A549 (cell line): ENCODE measurements at regions not wholly inside any gene's neighbourhood (a gene's known extent, or its start where the extent isn't known, plus 50 kb on each side); places are given as distances from the start of the nearest gene placed in this dataset.

Experiments
- ATAC-seq, 2 experiments: fragments of 200-7000 bp in 1 of 2; fragments of >200 bp in 1 of 2; cut with Nextera tagmentation in 1 of 2; cut with Tn5 transposase in 1 of 2; 3 replicates each; pipeline versions ENCODE4 v1.8.0 to v1.9.1; 2018 to 2020; ENCODE audit warnings: mild to moderate bottlenecking in 1 of 2, moderate library complexity in 1 of 2
- CTCF ChIA-PET: fragments of 300-600 bp; sonication (Branson Sonifier 250); formaldehyde crosslinking; extraction: SDS; loops from one replicate; lab custom pipeline; 2021; ENCODE audit warnings: antibody characterized with exemption, inconsistent platforms; lab: Yijun Ruan, JAX
- POLR2A ChIA-PET: fragments of 350-600 bp; formaldehyde crosslinking; extraction: SDS; loops from one replicate; lab custom pipeline; 2021; ENCODE audit warnings: antibody characterized with exemption, inconsistent platforms; lab: Yijun Ruan, JAX
- DNase-seq, 2 experiments: peaks; one replicate each; pipeline versions ENCODE4 v3.0.0 to v3.0.0-alpha.2; 2011 to 2016; ENCODE audit warnings: low read depth in 1 of 2, low spot score in 1 of 2
- FAIRE-seq: peaks from 2 replicates; lab custom pipeline; 2011; peaks lifted over from hg19 to GRCh38; lab: Jason Lieb, UNC
- H3K27ac ChIP-seq, 2 experiments: fragments of >200 bp; sonication (Bioruptor Twin); formaldehyde crosslinking; 3 replicates each; pipeline ENCODE4 v1.5.1; 2016 to 2017
- H3K4me1 ChIP-seq: fragments of >200 bp; sonication (Bioruptor Twin); formaldehyde crosslinking; 3 replicates; pipeline ENCODE4 v1.6.1; 2016
- H3K4me2 ChIP-seq: fragments of >200 bp; sonication (Bioruptor Twin); formaldehyde crosslinking; 3 replicates; pipeline ENCODE4 v1.6.1; 2016
- H3K4me3 ChIP-seq: fragments of >200 bp; sonication (Bioruptor Twin); formaldehyde crosslinking; 3 replicates; pipeline ENCODE4 v1.5.1; 2016
- H3K9me3 ChIP-seq: fragments of >200 bp; sonication (Bioruptor Twin); formaldehyde crosslinking; 3 replicates; pipeline ENCODE4 v1.6.1; 2016
- ATOH8 ChIP-seq: fragments of 250-450 bp; sonication (Bioruptor Pico); IDR thresholded peaks from 2 replicates; pipeline ENCODE4 v1.5.0; 2020; ENCODE audit warnings: low read depth, mild to moderate bottlenecking, moderate library complexity
- BHLHE40 ChIP-seq: IDR thresholded peaks from 2 replicates; pipeline ENCODE4 v1.6.1; 2012; ENCODE audit warnings: low read depth, low read length, inconsistent platforms
- CHD4 ChIP-seq: fragments of 200-600 bp; sonication (generic); IDR thresholded peaks from 2 replicates; pipeline ENCODE4 v1.6.1; 2016; ENCODE audit warnings: antibody characterized with exemption, mild to moderate bottlenecking, borderline replicate concordance
- CTCF ChIP-seq: fragments of >200 bp; sonication (Bioruptor Twin); formaldehyde crosslinking; IDR thresholded peaks from 3 replicates; pipeline ENCODE4 v1.5.1; 2016
- E2F6 ChIP-seq: IDR thresholded peaks from 2 replicates; pipeline ENCODE4 v1.6.1; 2012; ENCODE audit warnings: low read depth, borderline replicate concordance
- FOSB ChIP-seq: fragments of 250-450 bp; sonication (Bioruptor Pico); IDR thresholded peaks from 2 replicates; pipeline ENCODE4 v1.5.0; 2020; ENCODE audit warnings: mild to moderate bottlenecking, moderate library complexity
- HDAC2 ChIP-seq: fragments of 200-600 bp; sonication (generic); IDR thresholded peaks from 2 replicates; pipeline ENCODE4 v1.6.1; 2016
- HEYL ChIP-seq: fragments of 250-450 bp; sonication (Bioruptor Pico); IDR thresholded peaks from 2 replicates; pipeline ENCODE4 v1.8.0; 2021; ENCODE audit warnings: mild to moderate bottlenecking, moderate library complexity
- HMGXB4 ChIP-seq: fragments of 250-450 bp; sonication (Bioruptor Pico); IDR thresholded peaks from 2 replicates; pipeline ENCODE4 v1.5.0; 2021; ENCODE audit warnings: mild to moderate bottlenecking, moderate library complexity, borderline replicate concordance
- HOXB13 ChIP-seq: fragments of 250-450 bp; sonication (Bioruptor Pico); IDR thresholded peaks from 2 replicates; pipeline ENCODE4 v1.5.0; 2020; ENCODE audit warnings: low read depth, mild to moderate bottlenecking, moderate library complexity
- HOXB5 ChIP-seq: fragments of 250-450 bp; sonication (Bioruptor Pico); IDR thresholded peaks from 2 replicates; pipeline ENCODE4 v1.5.0; 2020; ENCODE audit warnings: mild to moderate bottlenecking, moderate library complexity
- MAFK ChIP-seq: fragments of 450-650 bp; IDR thresholded peaks from 2 replicates; pipeline ENCODE4 v1.6.1; 2014; ENCODE audit not compliant: partially characterized antibody
- MAZ ChIP-seq: fragments of 150-350 bp; IDR thresholded peaks from 2 replicates; pipeline ENCODE4 v1.6.1; 2014; ENCODE audit warnings: antibody characterized with exemption, low read depth, low read length, borderline replicate concordance
- NR3C1 ChIP-seq: fragments of >200 bp; sonication (Bioruptor Twin); formaldehyde crosslinking; IDR thresholded peaks from 3 replicates; pipeline ENCODE4 v1.6.1; 2017
- RARB ChIP-seq: fragments of 250-450 bp; sonication (Bioruptor Pico); IDR thresholded peaks from 2 replicates; pipeline ENCODE4 v1.8.0; 2021; ENCODE audit warnings: mild to moderate bottlenecking, moderate library complexity
- REST ChIP-seq: fragments of 200-600 bp; sonication (generic); IDR thresholded peaks from 2 replicates; pipeline ENCODE4 v1.6.1; 2016; ENCODE audit warnings: antibody characterized with exemption, mild to moderate bottlenecking, moderate library complexity
- TFCP2L1 ChIP-seq: fragments of 250-450 bp; sonication (Bioruptor Pico); IDR thresholded peaks from 2 replicates; pipeline ENCODE4 v1.5.0; 2021; ENCODE audit warnings: mild to moderate bottlenecking
- WGBS: methylation state at CpG from one replicate; pipeline ENCODE4 v1.1.6; 2017; ENCODE audit errors: missing lambda C conversion rate; 5-methylcytosine and 5-hydroxymethylcytosine counted together

- Histone ChIP-seq H3K9me3 (no peaks in the 10 kb centered on the region), H3K4me3 (no peak overlapping the region), H3K4me1 (no peaks in the 10 kb centered on the region)
- ChIA-PET CTCF (no interaction called here), POLR2A (no interaction called here)
- no peak for FAIRE-seq
- DNase-seq = no peak
- no peak for TF ChIP-seq MAZ
- no peak for TF ChIP-seq HEYL (CRISPR knock-in tag)
- TF ChIP-seq TFCP2L1 = no peak
- TF ChIP-seq, all 56 proteins: peak for 0
- no peak overlapping the region for H3K4me2 ChIP-seq
- WGBS = 87% methylated on average over 1 of the region's 1 CpG
- no peak for ATAC-seq
- no peak overlapping the region for H3K27ac ChIP-seq
Observed at GRCh38 chr5:107147589-107147988, 523.1 kb downstream of the EFNA5 start.

GRCh38 chr5:107146901-107147300, 523.8 kb downstream of the EFNA5 start:
- WGBS = 79% methylated on average over 4 of the region's 4 CpGs
- Histone ChIP-seq H3K4me3 (no peak overlapping the region), H3K4me2 (no peak overlapping the region), H3K4me1 (no peaks in the 10 kb centered on the region), H3K9me3 (no peaks in the 10 kb centered on the region), H3K27ac (no peak overlapping the region)
- FAIRE-seq (no peak), ATAC-seq (no peak), DNase-seq (no peak)
- ChIA-PET CTCF (no interaction called here), POLR2A (no interaction called here)
- no peak for TF ChIP-seq HOXB5 (CRISPR knock-in tag)
- TF ChIP-seq HOXB13 = no peak
- no peak for TF ChIP-seq RARB
- TF ChIP-seq NR3C1 = no peak
- no peak for TF ChIP-seq HMGXB4 (CRISPR knock-in tag)
- no peak for TF ChIP-seq E2F6
- no peak for TF ChIP-seq ATOH8 (CRISPR knock-in tag)
- TF ChIP-seq REST = no peak
- no peak for TF ChIP-seq BHLHE40
- TF ChIP-seq FOSB = no peak
- TF ChIP-seq HDAC2 = no peak
- no peak for TF ChIP-seq CHD4
- no peak for TF ChIP-seq TFCP2L1
- TF ChIP-seq MAFK = no peak
- no peak for TF ChIP-seq CTCF
